ENCODE measurements at regions not wholly inside any gene's neighbourhood (a gene's known extent, or its start where the extent isn't known, plus 50 kb on each side); places are given as distances from the start of the nearest gene placed in this dataset.
"Not testable (repeated sequence)": the region's sequence is repeated elsewhere in the genome, so short reads cannot be mapped to it uniquely, and the experiment has no call there.

GRCh38 chr6:50390416-50390815, 322.9 kb upstream of the TFAP2D start:
- H3K4me3 Mint-ChIP-seq (ENCODE audit: low read depth) = no peak overlapping the region
- no peak for TF ChIP-seq CTCF (IDR thresholded peaks at IDR 0.05; ENCODE audit: unreplicated experiment)
- H3K9me3 Mint-ChIP-seq (ENCODE audit: low read depth) = no peaks in the 10 kb centered on the region
- H3K4me1 Mint-ChIP-seq (ENCODE audit: low read depth) = no peaks in the 10 kb centered on the region
- H3K36me3 Mint-ChIP-seq (ENCODE audit: insufficient read depth) = no peaks in the 10 kb centered on the region
- no peak for DNase-seq (ENCODE audit: low spot score, unreplicated experiment)
- H3K27ac Mint-ChIP-seq = no peak overlapping the region
- H3K27me3 Mint-ChIP-seq = no peaks in the 10 kb centered on the region

GRCh38 chr6:50394139-50394538, 319.2 kb upstream of the TFAP2D start:
- not testable (repeated sequence) for H3K27ac Mint-ChIP-seq; H3K27me3 Mint-ChIP-seq; DNase-seq (ENCODE audit: low spot score, unreplicated experiment); H3K4me1 Mint-ChIP-seq (ENCODE audit: low read depth); H3K9me3 Mint-ChIP-seq (ENCODE audit: low read depth); H3K36me3 Mint-ChIP-seq (ENCODE audit: insufficient read depth); H3K4me3 Mint-ChIP-seq (ENCODE audit: low read depth)

- H3K27me3 Mint-ChIP-seq = peaks cover 4% of the 10 kb centered on the region
- peaks cover 3% of the 10 kb centered on the region for H3K9me3 Mint-ChIP-seq (ENCODE audit: low read depth)
- DNase-seq (ENCODE audit: low spot score, unreplicated experiment) = no peak
- H3K36me3 Mint-ChIP-seq (ENCODE audit: insufficient read depth) = no peaks in the 10 kb centered on the region
- H3K4me3 Mint-ChIP-seq (ENCODE audit: low read depth) = no peak overlapping the region
- no peak for TF ChIP-seq CTCF (IDR thresholded peaks at IDR 0.05; ENCODE audit: unreplicated experiment)
- no peak overlapping the region for H3K27ac Mint-ChIP-seq
- H3K4me1 Mint-ChIP-seq (ENCODE audit: low read depth) = peaks cover 3% of the 10 kb centered on the region
These were observed 308.7 kb upstream of the TFAP2D start for GRCh38 chr6:50404643-50405042.

- no peaks in the 10 kb centered on the region for H3K4me1 Mint-ChIP-seq (ENCODE audit: low read depth)
- TF ChIP-seq CTCF (IDR thresholded peaks at IDR 0.05; ENCODE audit: unreplicated experiment) = no peak
- H3K27ac Mint-ChIP-seq = no peak overlapping the region
- no peak overlapping the region for H3K4me3 Mint-ChIP-seq (ENCODE audit: low read depth)
- no peak for DNase-seq (ENCODE audit: low spot score, unreplicated experiment)
- H3K9me3 Mint-ChIP-seq (ENCODE audit: low read depth) = no peaks in the 10 kb centered on the region
- H3K36me3 Mint-ChIP-seq (ENCODE audit: insufficient read depth) = no peaks in the 10 kb centered on the region
- H3K27me3 Mint-ChIP-seq = no peaks in the 10 kb centered on the region
These were observed 302.7 kb upstream of the TFAP2D start for GRCh38 chr6:50410579-50410978.

GRCh38 chr6:50421041-50421440, 292.3 kb upstream of the TFAP2D start:
- DNase-seq (ENCODE audit: low spot score, unreplicated experiment); H3K36me3 Mint-ChIP-seq (ENCODE audit: insufficient read depth); H3K4me1 Mint-ChIP-seq (ENCODE audit: low read depth); H3K4me3 Mint-ChIP-seq (ENCODE audit: low read depth); H3K27me3 Mint-ChIP-seq; H3K9me3 Mint-ChIP-seq (ENCODE audit: low read depth); H3K27ac Mint-ChIP-seq: not testable (repeated sequence)

- Mint-ChIP-seq H3K27ac (no peak overlapping the region), H3K36me3 (ENCODE audit: insufficient read depth) (no peaks in the 10 kb centered on the region), H3K4me1 (ENCODE audit: low read depth) (no peaks in the 10 kb centered on the region), H3K9me3 (ENCODE audit: low read depth) (no peaks in the 10 kb centered on the region), H3K4me3 (ENCODE audit: low read depth) (no peak overlapping the region), H3K27me3 (no peaks in the 10 kb centered on the region)
- DNase-seq (ENCODE audit: low spot score, unreplicated experiment) = no peak
- no peak for TF ChIP-seq CTCF (IDR thresholded peaks at IDR 0.05; ENCODE audit: unreplicated experiment)
These were observed 286.1 kb upstream of the TFAP2D start for GRCh38 chr6:50427267-50427666.
